Stomach smooth muscle (tissue), 2 donors: ENCODE measurements at regions not wholly inside any gene's neighbourhood (a gene's known extent, or its start where the extent isn't known, plus 50 kb on each side); places are given as distances from the start of the nearest gene placed in this dataset.
"Not testable (repeated sequence)": the region's sequence is repeated elsewhere in the genome, so short reads cannot be mapped to it uniquely, and the experiment has no call there.

ENCODE experiments used
- H3K27ac ChIP-seq: one replicate; pipeline ENCODE4 v1.7.0; 2013; ENCODE audit warnings: mild to moderate bottlenecking, low read length, inconsistent platforms
- H3K27me3 ChIP-seq, 2 donors: one replicate each; pipeline ENCODE4 v1.7.0; 2013; ENCODE audit warnings: low read length in 2 of 2; ENCODE audit not compliant: insufficient read depth in 2 of 2, control insufficient read depth in 1 of 2
- H3K36me3 ChIP-seq, 2 donors: one replicate each; pipeline ENCODE4 v1.7.0; 2013; ENCODE audit warnings: low read length in 2 of 2; ENCODE audit not compliant: control insufficient read depth in 2 of 2, insufficient read depth in 2 of 2
- H3K4me1 ChIP-seq: one replicate; pipeline ENCODE4 v1.7.0; 2013; ENCODE audit warnings: low read length; ENCODE audit not compliant: control insufficient read depth, insufficient read depth
- H3K4me3 ChIP-seq, 2 donors: one replicate each; pipeline ENCODE4 v1.7.0; 2013; ENCODE audit warnings: low read length in 2 of 2
- H3K9ac ChIP-seq, 2 donors: one replicate each; pipeline ENCODE4 v1.7.0; 2013; ENCODE audit warnings: low read length in 2 of 2, mild to moderate bottlenecking in 1 of 2
- H3K9me3 ChIP-seq, 2 donors: one replicate each; pipeline ENCODE4 v1.7.0; 2013; ENCODE audit warnings: low read length in 2 of 2; ENCODE audit not compliant: control insufficient read depth in 2 of 2
- donor health status: healthy.
- donor health status: Pancreatic carcinoma.

DNA sequence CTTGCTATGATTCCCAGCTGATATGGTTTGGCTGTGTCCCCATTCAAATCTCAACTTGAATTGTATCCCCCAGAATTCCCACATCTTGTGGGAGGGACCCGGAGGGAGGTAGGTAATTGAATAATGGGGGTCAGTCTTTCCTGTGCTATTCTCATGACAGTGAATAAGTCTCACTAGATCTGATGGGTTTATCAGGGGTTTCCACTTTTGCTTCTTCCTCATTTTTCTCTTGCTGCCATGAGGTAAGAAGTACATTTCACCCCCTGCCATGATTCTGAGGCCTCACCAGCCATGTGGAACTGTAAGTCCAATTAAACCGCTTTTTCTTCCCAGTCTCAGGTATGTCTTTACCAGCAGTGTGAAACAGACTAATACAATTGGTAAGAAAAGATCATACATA lies 164.7 kb upstream of the NREP start:
- H3K4me1 ChIP-seq, H3K27me3 ChIP-seq, H3K4me3 ChIP-seq, H3K36me3 ChIP-seq, H3K9me3 ChIP-seq, H3K27ac ChIP-seq, H3K9ac ChIP-seq: not testable (repeated sequence)

- Histone ChIP-seq H3K4me3 (no peak overlapping the region), H3K9me3 (no peaks in the 10 kb centered on the region), H3K4me1 (no peaks in the 10 kb centered on the region), H3K9ac (no peak overlapping the region), H3K27me3 (no peaks in the 10 kb centered on the region), H3K36me3 (no peaks in the 10 kb centered on the region), H3K27ac (no peak overlapping the region)
Observed at GRCh38 chr5:111914966-111915636, 158.1 kb upstream of the NREP start.

DNA sequence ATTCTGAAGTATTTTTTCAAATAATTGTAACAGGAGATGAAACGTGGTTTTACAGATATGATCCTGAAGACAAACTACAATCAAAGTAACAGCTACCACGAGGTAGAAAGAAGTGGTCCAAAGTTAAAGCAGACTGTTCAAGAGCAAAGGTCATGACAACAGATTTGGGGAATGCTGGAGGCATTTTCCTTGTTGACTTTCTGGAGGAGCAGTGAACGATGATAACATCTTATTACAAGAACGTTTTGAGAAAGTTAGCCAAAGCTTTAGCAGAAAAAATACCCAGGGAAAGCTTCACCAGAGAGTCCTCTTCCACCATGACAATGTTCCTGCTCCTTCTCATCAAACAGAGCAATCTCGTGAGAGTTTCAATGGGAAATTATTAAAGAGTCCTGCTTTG lies 145.4 kb upstream of the NREP start:
- Histone ChIP-seq H3K9ac (no peak overlapping the region), H3K4me1 (no peaks in the 10 kb centered on the region), H3K9me3 (peaks cover 2 to 6% of the 10 kb centered on the region in 2 donors), H3K36me3 (no peaks in the 10 kb centered on the region), H3K27ac (no peak overlapping the region), H3K27me3 (no peaks in the 10 kb centered on the region), H3K4me3 (no peak overlapping the region)

GRCh38 chr5:111901296-111901695 lies 144.3 kb upstream of the NREP start:
- Histone ChIP-seq H3K27ac (no peak overlapping the region), H3K4me3 (no peak overlapping the region), H3K9ac (no peak overlapping the region), H3K9me3 (peaks cover 2 to 6% of the 10 kb centered on the region in 2 donors), H3K27me3 (no peaks in the 10 kb centered on the region), H3K36me3 (no peaks in the 10 kb centered on the region), H3K4me1 (no peaks in the 10 kb centered on the region)

DNA sequence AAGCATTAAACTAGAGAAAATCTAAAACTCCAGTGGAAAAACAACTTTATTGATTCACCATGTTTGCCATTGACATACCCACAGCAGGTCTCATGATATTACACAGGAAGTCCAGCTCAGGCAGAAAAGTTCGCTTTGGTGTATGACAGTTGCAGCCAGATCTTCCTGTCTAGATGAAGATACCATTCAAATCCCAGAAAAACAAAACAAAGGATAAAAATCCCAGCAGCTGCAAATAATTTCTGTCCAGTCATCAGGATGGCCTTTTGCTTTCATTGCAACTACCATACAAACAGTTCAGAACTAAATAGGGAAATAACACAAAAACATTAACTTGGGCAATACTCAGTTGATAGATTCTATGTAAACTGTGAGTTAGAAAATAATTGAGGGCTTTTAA lies 136.0 kb upstream of the NREP start:
- Histone ChIP-seq H3K27me3 (no peaks in the 10 kb centered on the region), H3K36me3 (no peaks in the 10 kb centered on the region), H3K9ac (no peak overlapping the region), H3K4me3 (no peak overlapping the region), H3K9me3 (peaks cover 0 to 8% of the 10 kb centered on the region in 2 donors), H3K27ac (no peak overlapping the region), H3K4me1 (no peaks in the 10 kb centered on the region)

GRCh38 chr5:111887706-111888105 lies 130.7 kb upstream of the NREP start:
- no peak overlapping the region for H3K4me3 ChIP-seq
- peaks cover 0 to 8% of the 10 kb centered on the region in 2 donors for H3K9me3 ChIP-seq
- H3K36me3 ChIP-seq: no peaks in the 10 kb centered on the region
- H3K27ac ChIP-seq: no peak overlapping the region
- no peak overlapping the region for H3K9ac ChIP-seq
- no peaks in the 10 kb centered on the region for H3K27me3 ChIP-seq
- no peaks in the 10 kb centered on the region for H3K4me1 ChIP-seq

- no peak overlapping the region for H3K9ac ChIP-seq
- no peaks in the 10 kb centered on the region for H3K27me3 ChIP-seq
- H3K4me3 ChIP-seq: no peak overlapping the region
- H3K36me3 ChIP-seq: no peaks in the 10 kb centered on the region
- no peak overlapping the region for H3K27ac ChIP-seq
- H3K9me3 ChIP-seq: no peaks in the 10 kb centered on the region
- no peaks in the 10 kb centered on the region for H3K4me1 ChIP-seq
Observed at GRCh38 chr5:111869681-111870080, 112.7 kb upstream of the NREP start.

GRCh38 chr5:111865356-111865755 lies 108.4 kb upstream of the NREP start:
- H3K4me1 ChIP-seq: no peaks in the 10 kb centered on the region
- no peaks in the 10 kb centered on the region for H3K27me3 ChIP-seq
- H3K27ac ChIP-seq: no peak overlapping the region
- no peaks in the 10 kb centered on the region for H3K36me3 ChIP-seq
- no peak overlapping the region for H3K4me3 ChIP-seq
- no peak overlapping the region for H3K9ac ChIP-seq
- H3K9me3 ChIP-seq: no peaks in the 10 kb centered on the region

- no peak overlapping the region for H3K27ac ChIP-seq
- H3K36me3 ChIP-seq: no peaks in the 10 kb centered on the region
- no peaks in the 10 kb centered on the region for H3K27me3 ChIP-seq
- H3K4me3 ChIP-seq: no peak overlapping the region
- H3K4me1 ChIP-seq: no peaks in the 10 kb centered on the region
- H3K9ac ChIP-seq: no peak overlapping the region
- no peaks in the 10 kb centered on the region for H3K9me3 ChIP-seq
Observed at GRCh38 chr5:111863801-111864200, 106.8 kb upstream of the NREP start.

DNA sequence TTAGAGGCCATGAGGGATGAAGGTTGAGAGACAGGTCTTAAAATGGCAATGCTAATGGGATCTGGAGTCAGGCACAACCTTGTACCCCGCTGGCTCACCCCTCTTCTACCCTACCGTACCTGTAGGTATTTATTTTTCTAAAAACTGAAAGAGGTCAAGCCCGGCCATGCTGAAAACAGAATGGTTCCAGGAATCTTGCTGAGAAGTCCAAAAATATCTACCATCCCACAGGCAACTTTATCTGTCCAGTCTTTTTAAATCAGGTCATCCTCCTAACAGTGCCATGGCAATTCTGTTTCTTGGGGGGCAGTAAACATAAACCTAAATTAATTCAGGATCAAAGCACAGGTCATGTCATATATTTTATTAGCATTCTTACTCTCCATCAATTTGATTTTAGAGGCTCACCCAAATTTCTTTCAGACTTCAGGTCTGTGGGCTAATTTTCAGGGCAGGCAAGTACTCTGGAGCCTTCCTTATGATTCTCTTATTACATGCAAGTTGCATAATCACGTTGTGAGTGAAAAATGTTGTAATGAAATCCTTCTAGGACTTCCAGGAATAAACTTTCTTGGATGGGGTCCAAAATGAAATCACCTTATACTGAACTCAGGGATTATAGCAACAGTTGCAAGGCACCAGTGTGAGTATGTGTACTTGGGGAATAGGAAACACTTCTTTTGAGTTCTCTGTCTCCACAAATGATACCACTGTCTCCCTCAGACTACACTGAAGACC lies 102.7 kb upstream of the NREP start:
- no peak overlapping the region for H3K4me3 ChIP-seq
- H3K9me3 ChIP-seq: no peaks in the 10 kb centered on the region
- H3K27me3 ChIP-seq: no peaks in the 10 kb centered on the region
- H3K27ac ChIP-seq: no peak overlapping the region
- no peaks in the 10 kb centered on the region for H3K36me3 ChIP-seq
- H3K9ac ChIP-seq: no peak overlapping the region
- H3K4me1 ChIP-seq: no peaks in the 10 kb centered on the region

- Histone ChIP-seq H3K36me3 (no peaks in the 10 kb centered on the region), H3K4me3 (no peak overlapping the region), H3K27me3 (no peaks in the 10 kb centered on the region), H3K4me1 (no peaks in the 10 kb centered on the region), H3K9me3 (no peaks in the 10 kb centered on the region), H3K27ac (no peak overlapping the region), H3K9ac (no peak overlapping the region)
Observed at GRCh38 chr5:111859031-111859430, 102.0 kb upstream of the NREP start.
